ENCODE measurements at regions not wholly inside any gene's neighbourhood (a gene's known extent, or its start where the extent isn't known, plus 50 kb on each side); places are given as distances from the start of the nearest gene placed in this dataset.
A peak's percentile ranks its signal among the peaks of the same experiment; 100 is the strongest.

- TF ChIP-seq EZH2 (IDR thresholded peaks at IDR 0.05), result no peak
- no peak for TF ChIP-seq POLR2AphosphoS5 (IDR thresholded peaks at IDR 0.05; ENCODE audit: borderline replicate concordance, low read depth, low read length)
- TF ChIP-seq FOXP2 (optimal IDR thresholded peaks at IDR 0.05; ENCODE audit: control extremely low read depth, extremely low read length, insufficient read depth), result no peak
- Histone ChIP-seq H3K9ac (ENCODE audit: insufficient read length) (no peak overlapping the region), H3K4me3 (no peak overlapping the region), H3K9me3 (ENCODE audit: low read depth, low read length) (no peaks in the 10 kb centered on the region), H3K27ac (no peak overlapping the region), H3K36me3 (ENCODE audit: insufficient read depth, low read length) (no peaks in the 10 kb centered on the region)
- DNase-seq (ENCODE audit: low read depth, low spot score), result no peak
Measured at GRCh38 chr6:54440549-54440948, 132.3 kb downstream of the TINAG start.

GRCh38 chr6:54441020-54441419, 132.8 kb downstream of the TINAG start:
- no peaks in the 10 kb centered on the region for H3K36me3 ChIP-seq (ENCODE audit: insufficient read depth, low read length)
- H3K9me3 ChIP-seq (ENCODE audit: low read depth, low read length), result no peaks in the 10 kb centered on the region
- no peak for DNase-seq (ENCODE audit: low read depth, low spot score)
- H3K27ac ChIP-seq, result no peak overlapping the region
- TF ChIP-seq POLR2AphosphoS5 (IDR thresholded peaks at IDR 0.05; ENCODE audit: borderline replicate concordance, low read depth, low read length), result no peak
- TF ChIP-seq EZH2 (IDR thresholded peaks at IDR 0.05), result no peak
- no peak for TF ChIP-seq FOXP2 (optimal IDR thresholded peaks at IDR 0.05; ENCODE audit: control extremely low read depth, extremely low read length, insufficient read depth)
- no peak overlapping the region for H3K4me3 ChIP-seq
- H3K9ac ChIP-seq (ENCODE audit: insufficient read length), result no peak overlapping the region

GRCh38 chr6:54441687-54442248, 133.5 kb downstream of the TINAG start:
- no peak overlapping the region for H3K9ac ChIP-seq (ENCODE audit: insufficient read length)
- no peaks in the 10 kb centered on the region for H3K36me3 ChIP-seq (ENCODE audit: insufficient read depth, low read length)
- DNase-seq (ENCODE audit: low read depth, low spot score), result no peak
- no peak overlapping the region for H3K4me3 ChIP-seq
- TF ChIP-seq POLR2AphosphoS5 (IDR thresholded peaks at IDR 0.05; ENCODE audit: borderline replicate concordance, low read depth, low read length) (no peak), EZH2 (IDR thresholded peaks at IDR 0.05) (no peak)
- no peak overlapping the region for H3K27ac ChIP-seq
- no peaks in the 10 kb centered on the region for H3K9me3 ChIP-seq (ENCODE audit: low read depth, low read length)

- H3K4me3 ChIP-seq, result no peak overlapping the region
- no peak overlapping the region for H3K27ac ChIP-seq
- no peaks in the 10 kb centered on the region for H3K9me3 ChIP-seq (ENCODE audit: low read depth, low read length)
- no peak for DNase-seq (ENCODE audit: low read depth, low spot score)
- no peak for TF ChIP-seq EZH2 (IDR thresholded peaks at IDR 0.05)
- no peak for TF ChIP-seq FOXP2 (optimal IDR thresholded peaks at IDR 0.05; ENCODE audit: control extremely low read depth, extremely low read length, insufficient read depth)
- no peak for TF ChIP-seq POLR2AphosphoS5 (IDR thresholded peaks at IDR 0.05; ENCODE audit: borderline replicate concordance, low read depth, low read length)
- H3K36me3 ChIP-seq (ENCODE audit: insufficient read depth, low read length), result no peaks in the 10 kb centered on the region
- H3K9ac ChIP-seq (ENCODE audit: insufficient read length), result no peak overlapping the region
Measured at GRCh38 chr6:54445207-54445606, 137.0 kb downstream of the TINAG start.

GRCh38 chr6:54448617-54449016, 140.4 kb downstream of the TINAG start:
- TF ChIP-seq POLR2AphosphoS5 (IDR thresholded peaks at IDR 0.05; ENCODE audit: borderline replicate concordance, low read depth, low read length), result no peak
- no peak for TF ChIP-seq EZH2 (IDR thresholded peaks at IDR 0.05)
- no peak for TF ChIP-seq FOXP2 (optimal IDR thresholded peaks at IDR 0.05; ENCODE audit: control extremely low read depth, extremely low read length, insufficient read depth)
- H3K4me3 ChIP-seq, result no peak overlapping the region
- no peak for DNase-seq (ENCODE audit: low read depth, low spot score)

GRCh38 chr6:54451516-54451915, 143.3 kb downstream of the TINAG start:
- TF ChIP-seq POLR2AphosphoS5 (IDR thresholded peaks at IDR 0.05; ENCODE audit: borderline replicate concordance, low read depth, low read length), result no peak
- no peak for TF ChIP-seq FOXP2 (optimal IDR thresholded peaks at IDR 0.05; ENCODE audit: control extremely low read depth, extremely low read length, insufficient read depth)
- TF ChIP-seq EZH2 (IDR thresholded peaks at IDR 0.05), result no peak
- Histone ChIP-seq H3K9me3 (ENCODE audit: low read depth, low read length) (no peaks in the 10 kb centered on the region), H3K36me3 (ENCODE audit: insufficient read depth, low read length) (no peaks in the 10 kb centered on the region), H3K4me3 (no peak overlapping the region), H3K9ac (ENCODE audit: insufficient read length) (no peak overlapping the region), H3K27ac (no peak overlapping the region)
- DNase-seq (ENCODE audit: low read depth, low spot score), result no peak

More at GRCh38 chr6:54448617-54449016, 140.4 kb downstream of the TINAG start:
- Histone ChIP-seq H3K27ac (no peak overlapping the region), H3K9me3 (ENCODE audit: low read depth, low read length) (no peaks in the 10 kb centered on the region), H3K9ac (ENCODE audit: insufficient read length) (no peak overlapping the region), H3K36me3 (ENCODE audit: insufficient read depth, low read length) (no peaks in the 10 kb centered on the region)

- DNase-seq (ENCODE audit: low read depth, low spot score), result no peak
- TF ChIP-seq EZH2 (IDR thresholded peaks at IDR 0.05), result no peak
- TF ChIP-seq FOXP2 (optimal IDR thresholded peaks at IDR 0.05; ENCODE audit: control extremely low read depth, extremely low read length, insufficient read depth), result no peak
- TF ChIP-seq POLR2AphosphoS5 (IDR thresholded peaks at IDR 0.05; ENCODE audit: borderline replicate concordance, low read depth, low read length), result peak; percentile 18; the same call in 1 of the 2 replicates
- peak overlapping the region; percentile 100 for H3K27ac ChIP-seq
- peak overlapping the region; percentile 5 for H3K9ac ChIP-seq (ENCODE audit: insufficient read length)
- peaks cover 10% of the 10 kb centered on the region; the same call in 1 of the 2 replicates for H3K36me3 ChIP-seq (ENCODE audit: insufficient read depth, low read length)
- peak overlapping the region; percentile 16; the same call in 1 of the 2 replicates for H3K4me3 ChIP-seq
- peaks cover 4% of the 10 kb centered on the region; the same call in 1 of the 2 replicates for H3K9me3 ChIP-seq (ENCODE audit: low read depth, low read length)
Measured at GRCh38 chr6:54463354-54464024, 155.2 kb downstream of the TINAG start.

- Histone ChIP-seq H3K9ac (ENCODE audit: insufficient read length) (peak overlapping the region; percentile 76), H3K36me3 (ENCODE audit: insufficient read depth, low read length) (peaks cover 10% of the 10 kb centered on the region; the same call in 1 of the 2 replicates), H3K27ac (peak overlapping the region; percentile 100), H3K9me3 (ENCODE audit: low read depth, low read length) (peaks cover 4% of the 10 kb centered on the region; the same call in 1 of the 2 replicates), H3K4me3 (peak overlapping the region; percentile 67)
- peak; percentile 89 for DNase-seq (ENCODE audit: low read depth, low spot score)
- TF ChIP-seq EZH2 (IDR thresholded peaks at IDR 0.05) (no peak), POLR2AphosphoS5 (IDR thresholded peaks at IDR 0.05; ENCODE audit: borderline replicate concordance, low read depth, low read length) (peak; percentile 73; the same call in 1 of the 2 replicates)
Measured at GRCh38 chr6:54465649-54466300, 157.5 kb downstream of the TINAG start.

All from SK-N-MC (cell line).